Astrocyte (in vitro differentiated cells and primary cell): ENCODE measurements at regions not wholly inside any gene's neighbourhood (a gene's known extent, or its start where the extent isn't known, plus 50 kb on each side); places are given as distances from the start of the nearest gene placed in this dataset.

Experiments used
- DNase-seq: peaks from one replicate; pipeline ENCODE4 v3.0.0-alpha.2; 2010; ENCODE audit warnings: low read depth
- FAIRE-seq: peaks from 2 replicates; lab custom pipeline; 2011; peaks lifted over from hg19 to GRCh38; lab: Jason Lieb, UNC
- H2AFZ ChIP-seq: 2 replicates; pipeline ENCODE4 v1.6.0; 2012; ENCODE audit warnings: low read depth, low read length, inconsistent platforms
- H3K27ac ChIP-seq: 2 replicates; pipeline ENCODE4 v1.5.1; 2011; ENCODE audit warnings: low read depth, low read length, inconsistent platforms
- H3K27me3 ChIP-seq: 2 replicates; pipeline ENCODE4 v1.6.0; 2011; ENCODE audit warnings: low read length, inconsistent platforms; ENCODE audit not compliant: insufficient read depth
- H3K36me3 ChIP-seq: 2 replicates; pipeline ENCODE4 v1.5.1; 2011; ENCODE audit warnings: low read length, inconsistent platforms; ENCODE audit not compliant: insufficient read depth
- H3K4me1 ChIP-seq: 2 replicates; pipeline ENCODE4 v1.5.1; 2011; ENCODE audit warnings: low read length, inconsistent platforms; ENCODE audit not compliant: insufficient read depth
- H3K4me2 ChIP-seq: 2 replicates; pipeline ENCODE4 v1.6.0; 2012; ENCODE audit warnings: low read length, inconsistent platforms
- H3K4me3 ChIP-seq: 2 replicates; pipeline ENCODE4 v1.5.1; 2011; ENCODE audit warnings: low read depth, mild to moderate bottlenecking, low read length, inconsistent platforms; ENCODE audit not compliant: insufficient read depth
- H3K79me2 ChIP-seq: 2 replicates; pipeline ENCODE4 v1.6.0; 2012; ENCODE audit warnings: mild to moderate bottlenecking, low read length, inconsistent platforms; ENCODE audit not compliant: insufficient read depth
- H3K9ac ChIP-seq: 2 replicates; pipeline ENCODE4 v1.6.0; 2012; ENCODE audit warnings: mild to moderate bottlenecking, low read length, inconsistent platforms
- H3K9me3 ChIP-seq: 2 replicates; pipeline ENCODE4 v1.5.1; 2012; ENCODE audit warnings: low read depth, mild to moderate bottlenecking, low read length, inconsistent platforms; ENCODE audit not compliant: insufficient read depth
- H4K20me1 ChIP-seq: 2 replicates; pipeline ENCODE4 v1.6.0; 2012; ENCODE audit warnings: low read length, inconsistent platforms; ENCODE audit not compliant: insufficient read depth
- H3K27ac Mint-ChIP-seq: one replicate; pipeline ENCODE4 v1.8.0; 2021; ENCODE audit warnings: mild to moderate bottlenecking, mixed read lengths; ENCODE audit not compliant: unreplicated experiment
- H3K27me3 Mint-ChIP-seq: one replicate; pipeline ENCODE4 v1.8.0; 2021; ENCODE audit warnings: low read depth, mixed read lengths; ENCODE audit not compliant: unreplicated experiment
- H3K36me3 Mint-ChIP-seq: one replicate; pipeline ENCODE4 v1.8.0; 2021; ENCODE audit warnings: low read depth, mixed read lengths; ENCODE audit not compliant: unreplicated experiment
- H3K4me1 Mint-ChIP-seq: one replicate; pipeline ENCODE4 v1.8.0; 2021; ENCODE audit warnings: low read depth, mixed read lengths; ENCODE audit not compliant: unreplicated experiment
- H3K4me3 Mint-ChIP-seq: one replicate; pipeline ENCODE4 v1.8.0; 2021; ENCODE audit warnings: mild to moderate bottlenecking, moderate library complexity, mixed read lengths; ENCODE audit not compliant: unreplicated experiment
- H3K9me3 Mint-ChIP-seq: one replicate; pipeline ENCODE4 v1.8.0; 2021; ENCODE audit warnings: mild to moderate bottlenecking, mixed read lengths; ENCODE audit not compliant: unreplicated experiment
- EZH2 ChIP-seq: IDR thresholded peaks from 2 replicates; pipeline ENCODE4 v1.6.1; 2012; ENCODE audit warnings: mild to moderate bottlenecking, low read length, inconsistent platforms; ENCODE audit not compliant: insufficient read depth
- TF ChIP-seq, protein P1 (sequence below): IDR thresholded peaks from 2 replicates; pipeline ENCODE4 v1.5.1; 2011; ENCODE audit warnings: low read depth, mild to moderate bottlenecking, inconsistent platforms, low read length, moderate library complexity; ENCODE audit not compliant: insufficient read depth

DNA sequence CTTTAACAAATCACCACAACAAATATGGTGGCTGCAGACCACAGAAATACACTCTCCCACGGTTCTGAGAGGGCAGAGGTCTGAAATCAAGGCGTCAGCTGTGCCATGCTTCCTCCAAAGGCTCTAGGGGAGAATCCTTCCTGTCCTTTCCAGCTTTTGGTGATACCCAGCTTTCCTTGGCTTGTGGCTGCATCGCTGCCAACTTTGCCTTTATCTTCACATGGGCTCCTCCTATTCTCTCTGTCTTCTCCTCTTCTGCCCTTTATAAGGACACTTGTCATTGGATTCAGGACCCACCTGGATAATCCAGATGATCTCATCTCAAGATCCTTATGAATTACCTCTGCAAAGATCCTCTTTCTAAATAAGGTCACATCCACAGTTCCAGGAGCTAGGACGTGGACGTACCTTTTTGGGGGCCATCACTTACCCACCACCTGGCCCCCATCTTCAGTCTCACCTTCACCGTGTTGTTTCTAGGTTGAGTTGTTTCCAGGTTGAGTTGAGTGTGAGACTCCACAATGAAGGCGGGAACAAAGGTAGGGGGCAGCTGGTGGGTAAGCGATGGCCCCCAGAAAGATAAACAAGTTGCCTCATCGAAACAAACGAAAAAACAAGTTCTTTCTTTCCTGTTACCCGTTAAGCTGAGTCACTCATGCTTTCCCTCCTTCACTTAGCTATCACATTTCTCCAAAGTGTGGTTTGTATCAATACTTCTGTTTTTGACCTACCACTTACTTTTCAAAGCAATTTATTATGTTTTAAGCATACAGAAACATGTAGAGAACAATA, 68.9 kb upstream of the SLC22A16 start:
- DNase-seq (no peak), FAIRE-seq (no peak)
- H2AFZ ChIP-seq = no peak overlapping the region
- Mint-ChIP-seq H3K27me3 (no peaks in the 10 kb centered on the region), H3K36me3 (peaks cover 3% of the 10 kb centered on the region), H3K4me3 (no peak overlapping the region), H3K27ac (no peak overlapping the region), H3K9me3 (peaks cover 20% of the 10 kb centered on the region), H3K4me1 (peaks cover 13% of the 10 kb centered on the region)
- H3K79me2 ChIP-seq = no peaks in the 10 kb centered on the region
- H3K27ac ChIP-seq = no peak overlapping the region
- peaks cover 21% of the 10 kb centered on the region for H3K4me1 ChIP-seq
- no peak overlapping the region for H3K4me3 ChIP-seq
- H3K9ac ChIP-seq = no peak overlapping the region
- no peaks in the 10 kb centered on the region for H3K27me3 ChIP-seq
- TF ChIP-seq, protein P1, sequence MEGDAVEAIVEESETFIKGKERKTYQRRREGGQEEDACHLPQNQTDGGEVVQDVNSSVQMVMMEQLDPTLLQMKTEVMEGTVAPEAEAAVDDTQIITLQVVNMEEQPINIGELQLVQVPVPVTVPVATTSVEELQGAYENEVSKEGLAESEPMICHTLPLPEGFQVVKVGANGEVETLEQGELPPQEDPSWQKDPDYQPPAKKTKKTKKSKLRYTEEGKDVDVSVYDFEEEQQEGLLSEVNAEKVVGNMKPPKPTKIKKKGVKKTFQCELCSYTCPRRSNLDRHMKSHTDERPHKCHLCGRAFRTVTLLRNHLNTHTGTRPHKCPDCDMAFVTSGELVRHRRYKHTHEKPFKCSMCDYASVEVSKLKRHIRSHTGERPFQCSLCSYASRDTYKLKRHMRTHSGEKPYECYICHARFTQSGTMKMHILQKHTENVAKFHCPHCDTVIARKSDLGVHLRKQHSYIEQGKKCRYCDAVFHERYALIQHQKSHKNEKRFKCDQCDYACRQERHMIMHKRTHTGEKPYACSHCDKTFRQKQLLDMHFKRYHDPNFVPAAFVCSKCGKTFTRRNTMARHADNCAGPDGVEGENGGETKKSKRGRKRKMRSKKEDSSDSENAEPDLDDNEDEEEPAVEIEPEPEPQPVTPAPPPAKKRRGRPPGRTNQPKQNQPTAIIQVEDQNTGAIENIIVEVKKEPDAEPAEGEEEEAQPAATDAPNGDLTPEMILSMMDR = no peak
- no peak for TF ChIP-seq EZH2
- no peaks in the 10 kb centered on the region for H4K20me1 ChIP-seq
- H3K9me3 ChIP-seq = peaks cover 8% of the 10 kb centered on the region
- H3K36me3 ChIP-seq = no peaks in the 10 kb centered on the region
- no peak overlapping the region for H3K4me2 ChIP-seq

DNA sequence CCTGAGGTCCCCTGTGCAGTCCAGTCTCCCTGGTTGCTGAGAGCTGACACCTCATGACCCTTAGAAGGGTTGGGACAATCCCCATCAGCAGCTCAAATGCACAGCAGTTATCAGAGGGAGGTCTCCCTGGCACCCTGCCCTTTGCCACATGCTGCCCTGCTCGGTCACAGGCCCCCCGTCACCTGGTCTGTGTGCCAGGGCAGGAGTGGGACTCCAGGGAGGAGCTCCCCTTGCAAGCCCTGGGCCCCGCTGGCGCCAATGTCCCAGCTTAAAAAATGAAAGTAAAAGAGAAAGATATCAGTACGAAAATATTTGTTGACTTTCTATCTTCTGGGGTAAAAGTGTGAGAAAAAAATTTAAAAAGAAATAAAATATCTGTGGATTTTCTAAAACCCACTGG, 68.1 kb upstream of the SLC22A16 start:
- Mint-ChIP-seq H3K4me3 (no peak overlapping the region), H3K27ac (no peak overlapping the region), H3K4me1 (peaks cover 15% of the 10 kb centered on the region), H3K36me3 (peaks cover 3% of the 10 kb centered on the region), H3K27me3 (no peaks in the 10 kb centered on the region), H3K9me3 (peaks cover 20% of the 10 kb centered on the region)
- H2AFZ ChIP-seq = no peak overlapping the region
- peaks cover 21% of the 10 kb centered on the region for H3K4me1 ChIP-seq
- H3K79me2 ChIP-seq = no peaks in the 10 kb centered on the region
- no peaks in the 10 kb centered on the region for H4K20me1 ChIP-seq
- no peak overlapping the region for H3K4me3 ChIP-seq
- H3K4me2 ChIP-seq = no peak overlapping the region
- no peaks in the 10 kb centered on the region for H3K36me3 ChIP-seq
- peaks cover 8% of the 10 kb centered on the region for H3K9me3 ChIP-seq
- no peak overlapping the region for H3K9ac ChIP-seq
- TF ChIP-seq, protein P1 = no peak
- no peak for TF ChIP-seq EZH2
- DNase-seq = no peak
- no peak overlapping the region for H3K27ac ChIP-seq
- no peak for FAIRE-seq
- no peaks in the 10 kb centered on the region for H3K27me3 ChIP-seq

DNA sequence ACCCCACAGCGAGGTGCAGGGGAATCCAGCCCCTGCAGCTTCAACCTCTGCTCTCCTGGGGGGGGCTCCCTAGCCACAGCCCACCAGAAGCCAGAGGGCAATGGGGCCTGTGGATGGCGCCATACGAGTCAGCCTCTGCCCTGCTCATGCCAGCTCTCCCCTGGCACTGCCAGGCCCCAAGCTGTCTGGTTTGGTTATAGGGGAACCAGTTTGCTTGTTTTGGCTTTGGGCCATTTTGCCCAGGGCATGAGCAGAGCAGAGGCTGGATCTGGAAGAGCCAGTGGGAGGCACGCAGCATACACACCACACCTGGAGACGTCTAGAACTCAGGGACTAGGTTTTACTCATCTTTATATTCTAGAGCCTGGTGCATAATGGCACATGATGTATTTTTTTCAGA, 66.7 kb upstream of the SLC22A16 start:
- Mint-ChIP-seq H3K27me3 (no peaks in the 10 kb centered on the region), H3K4me3 (no peak overlapping the region), H3K36me3 (peaks cover 3% of the 10 kb centered on the region), H3K27ac (no peak overlapping the region), H3K9me3 (peaks cover 20% of the 10 kb centered on the region), H3K4me1 (peaks cover 20% of the 10 kb centered on the region)
- Histone ChIP-seq H3K27ac (no peak overlapping the region), H3K27me3 (no peaks in the 10 kb centered on the region), H3K9me3 (peaks cover 15% of the 10 kb centered on the region), H3K4me3 (no peak overlapping the region), H4K20me1 (no peaks in the 10 kb centered on the region), H3K9ac (no peak overlapping the region), H3K4me2 (no peak overlapping the region), H3K4me1 (peaks cover 19% of the 10 kb centered on the region), H2AFZ (no peak overlapping the region), H3K36me3 (no peaks in the 10 kb centered on the region), H3K79me2 (no peaks in the 10 kb centered on the region)
- no peak for TF ChIP-seq EZH2
- TF ChIP-seq, protein P1 = no peak
- FAIRE-seq (no peak), DNase-seq (no peak)
